Stomach (tissue), 4 donors: ENCODE measurements at regions not wholly inside any gene's neighbourhood (a gene's known extent, or its start where the extent isn't known, plus 50 kb on each side); places are given as distances from the start of the nearest gene placed in this dataset.

Experiments used
- POLR2AphosphoS5 ChIP-seq, 3 donors: sonication (generic); formaldehyde crosslinking; IDR thresholded peaks; one replicate each; pipeline ENCODE4 v1.6.1; 2016; ENCODE audit warnings: antibody characterized with exemption in 3 of 3
- TF ChIP-seq, protein P1 (sequence below), 7 experiments: fragments of 450-650 bp in 4 of 7; fragments of 200-600 bp in 3 of 7; sonication (generic) in 3 of 7; IDR thresholded peaks; one replicate each; pipeline ENCODE4 v1.5.1; 2016 to 2019; ENCODE audit warnings: antibody characterized with exemption in 7 of 7, control low read depth in 2 of 7, mild to moderate bottlenecking in 1 of 7

DNA sequence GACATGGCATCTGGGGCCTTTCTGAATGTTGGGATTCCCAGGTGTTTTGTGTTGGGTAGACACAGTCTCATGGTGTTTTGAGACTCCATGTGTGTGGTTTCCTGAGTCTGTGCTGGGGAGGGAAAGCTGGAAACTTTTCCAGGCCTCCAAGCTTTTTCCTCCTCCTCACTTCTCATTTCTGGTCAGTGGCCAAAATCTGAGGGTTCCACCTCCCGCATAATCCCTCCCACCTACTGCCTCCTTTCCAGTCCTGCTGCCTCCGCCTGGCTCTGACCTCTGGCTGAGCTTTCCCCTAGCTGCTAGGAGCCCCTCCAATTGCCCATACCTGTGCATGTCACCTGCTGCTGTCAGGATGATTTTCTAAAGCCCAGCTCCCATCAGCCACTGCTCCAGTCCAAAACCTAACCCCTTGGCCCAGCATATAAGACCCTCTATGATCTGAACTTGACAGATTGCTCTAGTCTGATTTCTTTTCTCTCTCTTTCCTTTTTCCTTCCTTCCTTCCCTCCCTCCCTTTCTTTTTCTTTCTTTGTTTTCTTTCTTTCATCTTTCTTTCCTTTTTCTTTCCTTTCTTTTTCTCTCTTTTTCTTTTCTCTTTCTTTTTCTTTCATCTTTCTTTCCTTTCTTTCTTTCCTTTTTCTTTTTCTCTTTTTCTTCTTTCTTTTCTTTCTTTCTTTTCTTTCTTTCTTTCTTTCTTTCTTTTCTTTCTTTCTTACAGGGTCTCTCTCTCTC lies 51.4 kb upstream of the NECTIN1 start:
- TF ChIP-seq POLR2AphosphoS5 (IDR thresholded peaks at IDR 0.05) = no peak
- TF ChIP-seq, protein P1, sequence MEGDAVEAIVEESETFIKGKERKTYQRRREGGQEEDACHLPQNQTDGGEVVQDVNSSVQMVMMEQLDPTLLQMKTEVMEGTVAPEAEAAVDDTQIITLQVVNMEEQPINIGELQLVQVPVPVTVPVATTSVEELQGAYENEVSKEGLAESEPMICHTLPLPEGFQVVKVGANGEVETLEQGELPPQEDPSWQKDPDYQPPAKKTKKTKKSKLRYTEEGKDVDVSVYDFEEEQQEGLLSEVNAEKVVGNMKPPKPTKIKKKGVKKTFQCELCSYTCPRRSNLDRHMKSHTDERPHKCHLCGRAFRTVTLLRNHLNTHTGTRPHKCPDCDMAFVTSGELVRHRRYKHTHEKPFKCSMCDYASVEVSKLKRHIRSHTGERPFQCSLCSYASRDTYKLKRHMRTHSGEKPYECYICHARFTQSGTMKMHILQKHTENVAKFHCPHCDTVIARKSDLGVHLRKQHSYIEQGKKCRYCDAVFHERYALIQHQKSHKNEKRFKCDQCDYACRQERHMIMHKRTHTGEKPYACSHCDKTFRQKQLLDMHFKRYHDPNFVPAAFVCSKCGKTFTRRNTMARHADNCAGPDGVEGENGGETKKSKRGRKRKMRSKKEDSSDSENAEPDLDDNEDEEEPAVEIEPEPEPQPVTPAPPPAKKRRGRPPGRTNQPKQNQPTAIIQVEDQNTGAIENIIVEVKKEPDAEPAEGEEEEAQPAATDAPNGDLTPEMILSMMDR (IDR thresholded peaks at IDR 0.05) = no peak
